Hepatocyte (in vitro differentiated cells): ENCODE measurements at regions not wholly inside any gene's neighbourhood (a gene's known extent, or its start where the extent isn't known, plus 50 kb on each side); places are given as distances from the start of the nearest gene placed in this dataset.

Source experiments
- DNase-seq: peaks from one replicate; pipeline ENCODE4 v3.0.0-alpha.2; 2016; ENCODE audit warnings: low spot score
- H2AFZ ChIP-seq: fragments of 200-600 bp; sonication (generic); 2 replicates; pipeline ENCODE4 v1.6.0; 2016; ENCODE audit warnings: antibody characterized with exemption, mild to moderate bottlenecking
- H3K27ac ChIP-seq: fragments of 200-600 bp; sonication (generic); 2 replicates; pipeline ENCODE4 v1.5.1; 2016; ENCODE audit warnings: mild to moderate bottlenecking
- H3K27me3 ChIP-seq: fragments of 200-600 bp; sonication (generic); 2 replicates; pipeline ENCODE4 v1.6.1; 2016
- H3K36me3 ChIP-seq: fragments of 200-600 bp; sonication (generic); replicated peaks from 2 replicates; pipeline ENCODE4 v1.5.1; 2016; ENCODE audit warnings: low read depth; ENCODE audit not compliant: insufficient read depth
- H3K4me1 ChIP-seq: fragments of 200-600 bp; sonication (generic); 2 replicates; pipeline ENCODE4 v1.5.1; 2016; ENCODE audit warnings: mild to moderate bottlenecking, moderate library complexity; ENCODE audit not compliant: insufficient read depth
- H3K4me2 ChIP-seq: fragments of 200-600 bp; sonication (generic); 2 replicates; pipeline ENCODE4 v1.6.0; 2016
- H3K4me3 ChIP-seq: fragments of 200-600 bp; sonication (generic); 2 replicates; pipeline ENCODE4 v1.5.1; 2016; ENCODE audit warnings: mild to moderate bottlenecking
- H3K79me2 ChIP-seq: fragments of 200-600 bp; sonication (generic); 2 replicates; pipeline ENCODE4 v1.6.0; 2017; ENCODE audit warnings: mild to moderate bottlenecking
- H3K9me2 ChIP-seq: fragments of 200-600 bp; sonication (generic); replicated peaks from 2 replicates; pipeline ENCODE4 v1.6.0; 2017; ENCODE audit warnings: mild to moderate bottlenecking; ENCODE audit not compliant: insufficient read depth
- H3K9me3 ChIP-seq: fragments of 200-600 bp; sonication (generic); 2 replicates; pipeline ENCODE4 v1.5.1; 2016; ENCODE audit warnings: low read depth, mild to moderate bottlenecking
- H4K20me1 ChIP-seq: fragments of 200-600 bp; sonication (generic); 2 replicates; pipeline ENCODE4 v1.6.0; 2016; ENCODE audit warnings: mild to moderate bottlenecking; ENCODE audit not compliant: insufficient read depth, poor library complexity, severe bottlenecking
- CTCF ChIP-seq: fragments of 200-600 bp; sonication (generic); IDR thresholded peaks from 2 replicates; pipeline ENCODE4 v1.5.1; 2016; ENCODE audit warnings: antibody characterized with exemption, mild to moderate bottlenecking; ENCODE audit not compliant: poor library complexity
- EZH2 ChIP-seq: fragments of 200-600 bp; sonication (generic); IDR thresholded peaks from 2 replicates; pipeline ENCODE4 v1.6.1; 2016; ENCODE audit warnings: antibody characterized with exemption, mild to moderate bottlenecking, borderline replicate concordance
- EZH2phosphoT487 ChIP-seq: fragments of 200-600 bp; sonication (generic); IDR thresholded peaks from one replicate; pipeline ENCODE4 v1.6.1; 2018; ENCODE audit warnings: antibody characterized with exemption, mild to moderate bottlenecking, low read depth, moderate library complexity; ENCODE audit not compliant: unreplicated experiment, severe bottlenecking
- WGBS: methylation state at CpG from one replicate; pipeline ENCODE4 v1.1.6; 2016; ENCODE audit warnings: low lambda C conversion rate; ENCODE audit errors: missing lambda C conversion rate; 5-methylcytosine and 5-hydroxymethylcytosine counted together

GRCh38 chr21:17348849-17349248 lies 164.0 kb upstream of the CXADR start:
- WGBS: 41% methylated on average over 1 of the region's 1 CpG
- H2AFZ ChIP-seq: no peak overlapping the region
- DNase-seq: no peak
- H3K27ac ChIP-seq: no peak overlapping the region
- no peaks in the 10 kb centered on the region for H3K27me3 ChIP-seq
- no peak overlapping the region for H3K4me2 ChIP-seq
- no peaks in the 10 kb centered on the region for H4K20me1 ChIP-seq
- H3K36me3 ChIP-seq: no peaks in the 10 kb centered on the region
- H3K4me3 ChIP-seq: no peak overlapping the region
- no peaks in the 10 kb centered on the region for H3K4me1 ChIP-seq
- no peak for TF ChIP-seq CTCF
- TF ChIP-seq EZH2phosphoT487: no peak
- TF ChIP-seq EZH2: no peak
- H3K79me2 ChIP-seq: no peaks in the 10 kb centered on the region
- H3K9me2 ChIP-seq: no peaks in the 10 kb centered on the region
- H3K9me3 ChIP-seq: no peaks in the 10 kb centered on the region

- H3K9me2 ChIP-seq: no peaks in the 10 kb centered on the region
These were observed 161.1 kb upstream of the CXADR start for GRCh38 chr21:17351766-17352165.

GRCh38 chr21:17352996-17353655 lies 159.7 kb upstream of the CXADR start:
- 74% methylated on average over 3 of the region's 3 CpGs for WGBS

More at GRCh38 chr21:17351766-17352165, 161.1 kb upstream of the CXADR start:
- H3K9me3 ChIP-seq: no peaks in the 10 kb centered on the region
- H3K36me3 ChIP-seq: no peaks in the 10 kb centered on the region
- no peak overlapping the region for H3K4me2 ChIP-seq
- H3K27me3 ChIP-seq: no peaks in the 10 kb centered on the region
- H4K20me1 ChIP-seq: no peaks in the 10 kb centered on the region
- DNase-seq: no peak
- H3K27ac ChIP-seq: no peak overlapping the region
- H3K79me2 ChIP-seq: no peaks in the 10 kb centered on the region
- no peak overlapping the region for H3K4me3 ChIP-seq
- 94% methylated on average over 2 of the region's 2 CpGs for WGBS
- TF ChIP-seq CTCF (no peak), EZH2phosphoT487 (no peak), EZH2 (no peak)
- no peak overlapping the region for H2AFZ ChIP-seq
- no peaks in the 10 kb centered on the region for H3K4me1 ChIP-seq

More at GRCh38 chr21:17352996-17353655, 159.7 kb upstream of the CXADR start:
- no peaks in the 10 kb centered on the region for H3K27me3 ChIP-seq
- H4K20me1 ChIP-seq: no peaks in the 10 kb centered on the region
- no peaks in the 10 kb centered on the region for H3K9me2 ChIP-seq
- H3K27ac ChIP-seq: no peak overlapping the region
- no peaks in the 10 kb centered on the region for H3K4me1 ChIP-seq
- TF ChIP-seq EZH2: no peak
- TF ChIP-seq CTCF: no peak
- TF ChIP-seq EZH2phosphoT487: no peak
- H3K79me2 ChIP-seq: no peaks in the 10 kb centered on the region
- H3K4me2 ChIP-seq: no peak overlapping the region
- no peaks in the 10 kb centered on the region for H3K9me3 ChIP-seq
- DNase-seq: no peak
- no peaks in the 10 kb centered on the region for H3K36me3 ChIP-seq
- H3K4me3 ChIP-seq: no peak overlapping the region
- H2AFZ ChIP-seq: no peak overlapping the region
